Hepatocyte (in vitro differentiated cells): ENCODE measurements at regions not wholly inside any gene's neighbourhood (a gene's known extent, or its start where the extent isn't known, plus 50 kb on each side); places are given as distances from the start of the nearest gene placed in this dataset.

Experiments used
- CTCF ChIP-seq: fragments of 200-600 bp; sonication (generic); IDR thresholded peaks from 2 replicates; pipeline ENCODE4 v1.5.1; 2016; ENCODE audit warnings: antibody characterized with exemption, mild to moderate bottlenecking; ENCODE audit not compliant: poor library complexity
- EZH2 ChIP-seq: fragments of 200-600 bp; sonication (generic); IDR thresholded peaks from 2 replicates; pipeline ENCODE4 v1.6.1; 2016; ENCODE audit warnings: antibody characterized with exemption, mild to moderate bottlenecking, borderline replicate concordance
- EZH2phosphoT487 ChIP-seq: fragments of 200-600 bp; sonication (generic); IDR thresholded peaks from one replicate; pipeline ENCODE4 v1.6.1; 2018; ENCODE audit warnings: antibody characterized with exemption, mild to moderate bottlenecking, low read depth, moderate library complexity; ENCODE audit not compliant: unreplicated experiment, severe bottlenecking

- TF ChIP-seq CTCF (no peak), EZH2phosphoT487 (no peak), EZH2 (no peak)
Observed at GRCh38 chr3:112751061-112751460, 95.6 kb downstream of the CD200R1L start.
